Kasumi-1 (cell line): ENCODE measurements at regions not wholly inside any gene's neighbourhood (a gene's known extent, or its start where the extent isn't known, plus 50 kb on each side); places are given as distances from the start of the nearest gene placed in this dataset.

Experiments
- DNase-seq, 2 experiments: peaks; one replicate each; lab custom pipeline; 2025; lab: John Stamatoyannopoulos, UW

- DNase-seq = no peak
These were observed 81.2 kb upstream of the KCNIP4 start for GRCh38 chr4:22029803-22030202.

GRCh38 chr4:22021106-22021505 lies 72.5 kb upstream of the KCNIP4 start:
- no peak for DNase-seq

DNA sequence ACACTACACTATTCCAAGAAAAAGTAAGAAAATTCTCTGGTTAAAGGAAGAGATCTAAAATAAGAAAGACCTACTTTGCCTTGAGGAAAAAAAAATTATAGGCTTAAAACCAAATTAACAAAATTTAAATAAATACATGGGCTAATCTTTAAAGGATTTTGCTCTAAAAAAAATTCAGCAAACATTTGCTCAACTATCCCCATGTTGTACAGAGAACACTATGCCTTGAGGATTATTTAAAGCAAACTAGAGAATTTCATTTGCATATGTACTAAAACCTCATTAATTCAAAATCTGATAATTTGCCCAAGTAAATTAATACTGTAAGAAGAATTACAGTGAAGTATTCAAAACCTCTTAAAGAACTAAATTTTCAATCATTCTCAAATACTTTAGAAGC lies 71.6 kb upstream of the KCNIP4 start:
- no peak for DNase-seq

DNA sequence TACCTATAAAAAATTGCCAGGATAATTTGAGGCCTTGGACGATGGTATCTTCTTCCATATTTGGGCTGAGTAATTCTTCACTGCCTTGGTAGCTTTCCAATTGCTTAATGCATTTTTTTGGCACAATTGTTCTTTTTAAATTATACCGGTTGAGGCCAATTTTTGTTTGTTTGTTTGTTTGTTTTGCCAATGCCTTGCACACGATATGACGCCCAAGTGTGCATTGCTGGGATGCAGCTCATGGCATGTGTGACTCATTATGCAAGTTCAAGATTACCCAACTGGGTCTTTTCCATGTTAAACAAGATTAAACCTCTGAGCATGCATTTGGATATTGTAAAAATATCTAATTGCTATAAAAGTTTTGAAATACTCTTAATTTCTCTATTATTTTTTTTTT lies 71.1 kb upstream of the KCNIP4 start:
- DNase-seq = no peak

DNA sequence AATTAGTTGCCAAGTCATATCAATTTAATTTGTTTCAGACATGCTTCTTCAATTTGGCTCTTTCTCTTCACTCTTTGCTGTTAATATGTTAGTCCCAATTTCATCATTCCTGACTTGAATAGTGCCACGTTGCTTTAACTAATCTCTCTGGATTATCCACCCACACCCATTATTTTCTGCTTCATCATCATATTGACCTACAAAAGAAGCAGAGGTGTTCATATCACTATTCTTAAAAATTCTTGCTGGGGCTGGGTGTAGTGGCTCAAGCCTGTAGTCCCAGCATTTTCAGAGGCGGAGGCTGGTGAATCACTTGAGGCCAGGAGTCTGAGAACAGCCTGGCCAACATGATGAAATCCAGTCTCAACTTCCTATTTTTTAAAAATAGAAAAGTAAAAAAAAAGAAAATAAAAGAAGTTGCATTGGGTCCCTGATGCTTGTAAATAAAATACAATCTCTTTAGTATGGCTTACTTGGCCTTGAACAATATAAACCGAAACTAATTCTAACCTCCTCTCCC lies 65.7 kb upstream of the KCNIP4 start:
- peak; percentile 56 to 62 for DNase-seq

DNA sequence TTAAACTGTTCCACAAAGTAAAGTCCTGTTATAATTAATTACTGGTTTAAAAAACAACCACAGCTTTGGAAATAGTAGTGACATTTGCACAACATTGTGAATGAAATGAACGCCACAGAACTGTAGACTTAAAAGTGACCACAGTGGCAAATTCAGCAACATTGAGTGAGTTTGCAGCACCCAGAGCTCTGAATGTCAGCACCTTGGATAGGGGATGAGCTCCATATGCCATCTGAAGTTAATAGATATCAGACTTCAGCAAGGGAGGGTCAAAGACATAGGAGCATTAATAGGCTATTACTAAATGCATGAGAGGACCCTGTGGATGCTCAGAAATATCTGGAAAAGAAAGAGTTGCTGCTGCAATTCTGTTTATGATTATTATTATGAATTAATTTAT lies 55.3 kb upstream of the KCNIP4 start:
- DNase-seq = peak in 1 of 2 experiments; percentile 6
